Fibroblast of skin of back (primary cell): ENCODE measurements at regions not wholly inside any gene's neighbourhood (a gene's known extent, or its start where the extent isn't known, plus 50 kb on each side); places are given as distances from the start of the nearest gene placed in this dataset.

Experiments used
- DNase-seq: peaks from one replicate; pipeline ENCODE4 v3.0.0-alpha.2; 2013

GRCh38 chrX:94361241-94361640 lies 687.2 kb downstream of the FAM133A start:
- DNase-seq: no peak

DNA sequence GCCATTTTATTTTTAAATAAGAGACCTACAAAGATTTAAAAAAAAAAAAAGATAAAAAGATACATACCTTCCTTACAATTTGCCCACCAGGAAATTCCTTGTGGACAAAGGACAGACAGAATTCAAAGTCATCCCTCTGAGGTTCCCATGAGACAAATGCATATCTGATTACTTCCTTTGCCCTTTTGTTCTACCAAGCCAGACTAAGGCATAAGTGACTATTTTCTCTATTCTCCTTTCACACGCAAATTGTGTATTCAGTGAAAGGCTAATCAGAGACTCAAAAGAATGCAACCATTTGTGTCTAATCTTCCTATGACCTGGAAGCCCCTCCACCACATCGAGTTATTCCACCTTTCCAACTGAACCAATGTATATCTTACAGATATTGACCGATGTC lies 691.7 kb downstream of the FAM133A start:
- DNase-seq: no peak

DNA sequence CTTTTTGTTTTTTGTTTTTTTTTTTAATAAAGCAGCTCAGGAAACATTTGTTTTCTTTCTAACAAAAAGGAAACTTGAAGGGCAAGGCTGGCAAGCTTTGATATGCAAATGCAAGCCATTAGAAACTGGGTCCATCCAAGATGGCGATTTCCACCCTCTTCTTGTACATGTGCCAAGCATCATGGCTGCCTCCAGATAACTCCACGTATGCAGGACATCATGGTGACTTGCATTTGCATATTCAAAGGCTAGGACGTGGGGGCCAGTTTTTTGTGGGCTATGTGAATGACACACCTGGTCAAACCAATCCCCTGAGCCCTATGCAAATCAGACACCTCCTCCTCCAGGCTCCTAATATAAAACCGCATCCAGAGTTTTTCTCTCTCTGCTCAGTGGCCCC lies 692.6 kb downstream of the FAM133A start:
- DNase-seq: no peak

DNA sequence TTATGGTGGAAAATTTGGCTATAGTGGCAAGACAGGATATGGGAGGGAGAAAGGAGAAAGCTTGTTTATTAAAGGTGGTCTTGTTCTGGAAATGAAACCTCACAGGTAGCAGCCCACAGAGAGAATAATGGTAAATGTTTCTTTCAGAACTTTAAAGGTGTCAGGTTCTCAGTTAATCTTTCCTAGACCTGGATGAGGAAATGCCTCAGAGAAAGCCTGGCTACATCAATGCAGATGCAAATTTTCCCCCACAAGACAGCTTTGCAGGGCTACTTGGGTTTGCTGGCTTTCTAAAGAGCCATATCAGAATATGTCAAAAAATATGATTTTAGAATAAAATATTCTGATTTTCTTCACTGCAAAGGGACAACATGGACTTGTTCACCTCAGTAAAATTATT lies 715.0 kb downstream of the FAM133A start:
- DNase-seq: no peak

DNA sequence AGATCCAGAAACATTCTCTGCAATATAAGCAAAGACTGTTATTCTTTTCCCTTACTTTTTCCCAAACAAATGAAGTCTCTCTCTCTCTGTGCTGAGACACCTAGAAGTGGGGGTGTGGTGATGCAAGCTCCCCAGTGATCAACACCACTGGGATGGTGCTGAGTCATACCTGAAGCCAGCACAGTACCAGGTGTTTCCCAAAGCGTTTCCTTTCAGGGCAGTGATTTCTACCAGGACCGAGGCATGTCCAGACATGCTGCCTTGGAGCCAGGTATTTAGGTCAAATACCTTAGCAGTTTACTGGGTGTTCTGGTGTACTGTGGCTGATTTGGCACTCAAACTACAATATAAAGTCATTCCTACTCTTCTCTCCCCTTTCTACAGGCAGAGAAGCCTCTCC lies 726.5 kb downstream of the FAM133A start:
- DNase-seq: no peak

- no peak for DNase-seq
Measured at GRCh38 chrX:94401426-94401825, 727.4 kb downstream of the FAM133A start.

DNA sequence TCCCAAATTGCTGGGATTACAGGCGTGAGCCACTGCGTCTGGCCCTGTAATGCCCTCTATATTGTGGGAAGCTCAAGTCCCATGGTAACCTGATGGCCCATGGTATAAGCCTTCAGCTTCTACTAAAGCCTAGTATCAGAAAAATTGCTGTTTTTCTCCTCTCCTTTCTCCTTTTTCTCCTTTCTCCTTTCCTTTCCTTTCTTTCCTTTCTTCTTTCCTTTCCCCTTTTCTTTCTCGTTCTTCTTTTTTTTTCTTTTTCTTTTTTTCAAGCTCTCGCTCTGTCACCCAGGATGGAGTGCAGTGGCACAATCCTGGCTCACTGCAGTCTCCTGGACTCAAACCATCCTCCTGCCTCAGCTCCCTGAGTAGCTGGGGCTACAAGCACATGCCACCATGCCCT lies 740.7 kb downstream of the FAM133A start:
- DNase-seq: no peak

GRCh38 chrX:94418065-94418464 lies 744.1 kb downstream of the FAM133A start:
- DNase-seq: no peak

DNA sequence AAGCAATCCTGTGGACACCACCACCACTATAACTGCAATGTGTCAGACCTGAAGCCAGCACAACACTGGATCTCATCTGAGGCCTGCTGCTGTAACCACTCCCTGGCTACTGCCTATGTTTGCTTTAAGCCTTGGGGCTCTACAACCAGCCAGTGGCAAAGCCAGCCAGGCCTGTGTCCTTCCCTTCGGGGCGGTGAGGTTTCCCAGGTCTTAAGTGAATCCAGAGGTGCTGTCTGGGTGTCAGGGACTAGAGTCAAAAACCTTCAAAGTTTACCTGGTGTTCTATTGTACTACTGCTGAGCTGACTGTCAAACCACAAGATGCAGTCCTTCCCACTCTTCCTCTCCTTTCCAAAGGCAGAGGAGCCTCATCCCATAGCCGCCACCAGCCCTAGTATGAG lies 750.5 kb downstream of the FAM133A start:
- no peak for DNase-seq

DNA sequence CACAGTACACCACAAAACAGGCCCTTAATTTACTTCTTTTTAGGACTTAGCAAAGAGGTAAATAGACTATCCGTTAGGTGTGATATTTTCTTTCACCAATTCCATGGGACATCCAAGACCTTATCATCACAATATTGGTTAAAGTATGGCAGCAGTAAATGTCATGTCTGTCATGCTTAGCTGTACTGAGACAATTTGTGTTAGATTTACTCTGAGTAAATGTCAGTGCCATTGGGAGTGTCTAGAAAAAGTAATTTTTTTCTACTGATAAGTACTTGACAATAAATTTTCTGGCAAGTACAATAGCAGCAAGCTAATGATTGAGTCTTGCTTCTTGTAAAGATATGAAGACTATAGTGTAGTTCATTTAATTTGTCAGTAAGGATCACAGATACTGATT lies 756.1 kb downstream of the FAM133A start:
- DNase-seq: no peak

DNA sequence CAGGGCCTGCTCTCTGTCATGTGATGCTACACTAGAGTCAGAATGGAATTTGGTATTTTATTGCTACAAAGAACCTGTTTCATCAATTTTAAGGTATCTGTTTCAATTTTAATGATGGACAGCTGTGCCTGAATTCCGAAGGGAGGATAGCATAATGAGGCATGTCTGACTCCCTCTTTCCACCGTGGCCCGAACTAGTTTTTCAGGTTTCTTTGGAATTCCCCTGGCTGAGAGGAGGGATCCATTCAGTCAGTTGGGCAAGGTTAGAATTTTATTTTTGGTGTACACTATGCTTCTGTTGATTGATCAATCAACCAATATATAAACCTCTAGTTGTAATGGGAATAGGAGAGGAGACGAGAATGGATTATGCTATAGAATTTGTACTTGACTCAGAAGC lies 761.8 kb downstream of the FAM133A start:
- no peak for DNase-seq

- no peak for DNase-seq
Measured at GRCh38 chrX:94454159-94454558, 780.2 kb downstream of the FAM133A start.

DNA sequence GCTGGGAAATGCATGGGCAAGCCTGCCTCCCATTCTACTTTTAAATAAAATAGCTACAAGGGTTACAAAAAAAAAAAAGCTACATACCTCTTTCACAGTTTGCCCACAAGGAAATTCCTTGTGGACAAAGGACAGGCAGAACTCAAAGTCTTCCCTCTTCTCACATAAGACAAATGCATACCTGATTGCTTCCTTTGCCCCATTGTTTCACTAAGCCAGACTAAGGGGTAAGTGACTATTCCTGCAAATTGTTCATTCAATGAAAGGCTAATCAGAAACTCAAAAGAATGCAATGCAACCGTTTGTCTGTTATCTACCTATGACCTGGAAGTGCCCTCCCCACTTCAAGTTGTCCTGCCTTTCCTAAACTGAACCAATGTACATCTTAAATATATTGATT lies 780.6 kb downstream of the FAM133A start:
- DNase-seq: no peak

DNA sequence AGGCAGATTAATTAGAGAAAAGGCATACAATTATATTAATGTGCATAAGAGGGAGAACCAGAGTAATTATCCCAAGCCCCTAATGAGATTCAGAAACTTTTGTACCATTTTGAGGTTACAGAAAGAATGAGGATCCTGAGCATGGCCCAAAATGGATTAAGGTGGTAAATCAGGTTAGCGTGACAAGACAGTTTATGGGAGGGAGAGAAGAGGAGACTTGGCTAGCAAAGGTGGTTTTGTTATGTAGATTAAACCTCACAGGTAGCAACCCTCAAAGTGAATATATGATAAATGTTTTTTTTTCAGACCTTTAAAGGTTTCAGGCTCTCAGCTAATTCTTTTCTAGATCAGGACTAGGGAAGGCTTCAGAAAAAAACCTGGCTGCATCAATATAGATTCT lies 781.8 kb downstream of the FAM133A start:
- no peak for DNase-seq

DNA sequence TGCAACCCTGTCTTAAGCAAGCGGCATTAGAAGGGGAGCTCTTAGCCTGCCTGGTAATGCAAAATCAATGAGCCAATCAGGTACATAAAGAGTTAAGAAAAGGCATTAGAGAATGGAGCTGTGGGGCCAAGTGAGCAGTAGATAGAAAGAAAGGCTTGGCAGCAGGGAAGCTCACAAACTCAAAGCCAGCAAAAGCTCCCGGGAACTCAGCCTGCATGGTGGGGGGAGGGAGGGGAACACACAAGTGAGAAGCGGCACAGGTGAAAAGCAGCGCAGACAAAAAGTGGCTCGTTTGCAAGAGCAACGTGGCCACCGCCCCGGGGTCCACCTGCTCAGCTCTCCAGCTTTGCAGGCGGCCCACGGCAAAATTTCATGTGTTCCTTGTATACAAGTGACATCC lies 818.5 kb downstream of the FAM133A start:
- no peak for DNase-seq

DNA sequence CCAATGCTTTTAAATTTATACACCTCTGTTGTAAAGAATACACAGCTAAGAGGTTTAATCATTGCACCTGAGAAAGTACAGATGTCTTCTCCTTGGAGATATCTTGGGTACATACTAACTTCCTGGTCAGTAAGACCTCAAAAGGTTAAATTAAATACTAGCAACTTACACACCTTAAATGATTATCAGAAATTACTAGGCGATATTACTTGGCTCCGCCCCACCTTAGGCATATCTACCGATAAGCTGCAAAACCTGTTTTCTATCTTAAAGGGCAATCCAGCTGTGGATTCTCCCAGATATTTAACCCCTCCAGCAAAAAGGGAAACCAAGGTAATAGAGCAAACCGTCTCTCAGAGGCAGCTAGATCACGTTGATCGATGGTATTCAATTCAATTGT lies 819.4 kb downstream of the FAM133A start:
- DNase-seq: no peak

DNA sequence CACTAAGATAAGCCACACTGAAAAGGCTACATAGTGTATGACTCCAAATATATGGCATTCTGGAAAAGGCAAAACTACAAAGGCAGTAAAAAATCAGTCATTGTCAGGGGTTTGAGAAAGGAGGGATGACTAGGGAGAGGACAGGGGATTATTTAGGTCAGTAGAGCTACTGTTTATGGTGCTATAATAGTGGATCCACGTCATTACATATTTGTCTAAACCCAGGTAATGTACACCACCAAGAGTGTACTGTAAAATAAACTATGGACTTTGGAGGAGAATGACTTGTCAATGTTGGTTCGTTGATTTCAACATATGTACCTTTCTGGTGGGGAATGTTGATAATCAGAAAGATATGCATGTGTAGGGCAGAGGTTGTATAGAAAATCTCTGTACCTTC lies 837.6 kb downstream of the FAM133A start:
- no peak for DNase-seq

DNA sequence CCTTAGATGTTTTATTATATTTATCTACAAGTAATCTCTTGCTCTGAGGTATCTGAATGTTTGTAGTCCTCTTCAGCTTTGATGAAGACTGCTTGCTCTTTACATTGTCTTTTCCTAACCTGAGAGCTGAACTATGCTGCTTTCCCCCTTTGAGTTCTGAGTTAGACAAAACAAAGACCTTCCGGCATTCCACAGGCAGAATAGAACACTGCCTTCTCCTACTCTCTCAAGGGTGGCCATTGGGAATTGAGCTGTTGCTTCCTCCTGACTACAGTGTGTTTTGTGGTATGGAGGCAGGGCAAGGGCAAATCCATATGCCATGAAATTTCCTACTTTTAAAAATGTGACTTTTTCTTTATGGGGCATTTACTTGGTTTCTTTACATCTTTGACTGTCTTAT lies 841.0 kb downstream of the FAM133A start:
- DNase-seq: no peak

DNA sequence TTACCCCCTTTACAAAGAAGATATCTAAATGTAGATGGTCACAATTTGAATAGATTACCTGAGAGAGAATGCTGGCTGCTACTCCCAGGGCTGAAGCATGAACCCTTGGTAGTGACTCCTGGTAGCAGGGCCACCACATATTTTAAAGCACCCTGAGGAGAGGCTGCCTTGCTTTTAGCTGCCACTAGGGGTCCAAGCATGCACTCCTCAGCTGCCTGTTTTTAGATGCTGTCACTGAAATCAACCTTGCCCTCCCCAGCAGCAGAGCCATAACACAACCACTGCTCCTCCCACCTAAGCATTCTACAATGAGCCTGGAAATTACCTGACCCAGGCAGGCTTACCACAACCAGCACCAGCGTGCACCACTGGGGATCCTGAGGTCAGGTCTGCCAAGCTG lies 850.9 kb downstream of the FAM133A start:
- DNase-seq: no peak

DNA sequence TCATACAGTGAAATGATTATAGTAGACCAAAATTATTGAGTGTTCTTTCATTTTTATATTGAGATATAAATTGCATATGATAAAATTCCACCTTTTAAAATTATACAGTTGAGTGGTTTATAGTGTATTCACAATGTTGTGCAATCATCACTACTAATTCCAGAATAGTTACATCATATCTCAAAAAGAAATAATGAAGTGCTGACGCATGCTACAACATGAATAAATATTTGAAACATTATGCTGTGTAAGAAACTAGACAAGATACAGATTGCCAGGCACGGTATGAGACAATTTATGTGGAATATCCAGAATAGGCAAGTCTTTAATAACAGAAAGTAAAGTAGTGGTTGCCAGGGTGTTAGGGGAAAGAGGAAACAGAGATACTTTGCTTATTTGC lies 871.7 kb downstream of the FAM133A start:
- no peak for DNase-seq

GRCh38 chrX:94551831-94552230 lies 877.8 kb downstream of the FAM133A start:
- DNase-seq: no peak

DNA sequence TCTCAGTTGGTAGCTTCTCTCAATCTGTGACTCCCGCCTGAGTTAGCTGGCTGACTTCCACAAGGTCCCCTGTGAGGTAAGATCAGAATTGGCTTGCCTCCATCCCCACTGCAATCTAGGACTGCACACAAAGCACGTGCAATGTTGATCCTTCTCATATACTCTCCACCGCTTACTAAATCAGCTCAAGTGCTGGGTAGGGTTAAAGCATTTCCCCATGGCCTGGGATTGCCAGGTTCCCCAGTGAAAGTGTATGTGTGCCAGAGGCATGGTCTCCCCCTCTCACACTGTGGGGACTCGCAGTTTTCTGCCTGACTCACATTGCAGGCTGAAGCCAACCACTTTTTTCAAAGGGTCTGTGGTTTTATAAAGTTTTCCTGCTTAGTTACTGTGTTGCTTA lies 886.9 kb downstream of the FAM133A start:
- DNase-seq: no peak

DNA sequence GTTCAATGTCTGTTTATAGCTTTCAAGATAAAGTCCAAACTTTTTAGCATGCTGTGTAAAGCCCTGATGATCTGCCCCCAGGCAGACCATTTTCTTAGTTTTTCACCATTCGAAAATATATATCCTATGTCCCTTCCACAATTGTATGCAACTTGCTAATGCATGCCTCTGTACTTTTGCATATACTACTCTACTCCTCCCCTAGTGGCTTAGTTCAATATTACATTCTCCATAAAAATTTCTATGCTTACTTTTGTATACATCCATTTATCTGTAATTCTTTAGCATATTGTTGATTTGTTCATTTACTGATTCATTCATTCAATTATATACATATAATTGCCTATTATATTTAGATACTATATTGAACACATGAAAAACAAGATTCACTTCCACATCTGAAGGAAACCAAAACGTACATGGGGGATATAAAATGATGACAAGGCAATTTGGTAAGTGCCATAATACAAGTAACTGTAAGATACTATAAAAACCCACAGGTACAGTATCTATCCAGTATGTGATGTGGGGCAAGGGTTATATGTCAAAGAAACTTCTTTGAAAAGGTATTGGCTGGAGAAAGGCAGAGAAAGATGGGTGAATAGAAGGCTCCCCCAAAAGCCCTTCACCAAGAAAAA lies 902.5 kb downstream of the FAM133A start:
- no peak for DNase-seq

- no peak for DNase-seq
Measured at GRCh38 chrX:94600077-94600476, 926.1 kb downstream of the FAM133A start.

- DNase-seq: no peak
Measured at GRCh38 chrX:94612140-94612539, 938.1 kb downstream of the FAM133A start.

DNA sequence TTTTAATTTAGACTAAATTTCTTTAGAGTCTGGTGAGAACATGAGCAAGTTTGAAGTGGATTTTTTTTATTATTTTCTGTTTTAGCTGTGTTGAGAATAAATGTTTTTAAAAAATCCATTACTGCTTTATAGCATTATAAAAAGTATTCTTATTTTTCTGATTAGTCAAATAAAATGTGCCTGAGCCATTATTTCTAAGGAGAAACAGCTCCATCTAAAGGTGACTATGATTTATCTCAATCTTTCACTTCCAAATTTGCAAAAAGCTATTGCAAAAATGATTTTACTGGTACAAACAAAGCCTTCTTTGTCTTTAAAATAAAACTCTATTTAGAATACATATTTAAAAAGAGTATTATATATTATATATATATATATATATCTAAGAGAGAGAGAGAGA lies 959.2 kb downstream of the FAM133A start:
- no peak for DNase-seq
